ENCODE measurements at regions not wholly inside any gene's neighbourhood (a gene's known extent, or its start where the extent isn't known, plus 50 kb on each side); places are given as distances from the start of the nearest gene placed in this dataset.

DNA sequence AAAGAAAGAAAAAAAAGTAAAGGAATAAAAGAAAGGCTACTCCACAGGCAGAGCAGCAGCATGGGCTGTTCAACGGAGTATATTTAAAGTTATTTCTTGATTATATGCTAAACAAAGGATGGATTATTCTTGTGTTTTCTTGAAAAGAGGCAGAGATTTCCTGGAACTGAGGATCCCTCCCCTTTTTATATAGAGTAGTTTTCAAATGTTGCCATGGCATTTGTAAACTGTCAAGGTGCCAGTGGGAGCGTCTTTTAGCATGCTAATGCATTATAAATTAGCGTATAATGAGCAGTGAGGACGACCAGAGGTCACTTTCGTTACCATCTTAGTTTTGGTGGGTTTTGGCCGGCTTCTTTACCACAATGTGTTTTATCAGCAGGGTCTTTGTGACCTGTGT is 383.0 kb downstream of the PCNX1 start:
- DNase-seq, result no peak

DNA sequence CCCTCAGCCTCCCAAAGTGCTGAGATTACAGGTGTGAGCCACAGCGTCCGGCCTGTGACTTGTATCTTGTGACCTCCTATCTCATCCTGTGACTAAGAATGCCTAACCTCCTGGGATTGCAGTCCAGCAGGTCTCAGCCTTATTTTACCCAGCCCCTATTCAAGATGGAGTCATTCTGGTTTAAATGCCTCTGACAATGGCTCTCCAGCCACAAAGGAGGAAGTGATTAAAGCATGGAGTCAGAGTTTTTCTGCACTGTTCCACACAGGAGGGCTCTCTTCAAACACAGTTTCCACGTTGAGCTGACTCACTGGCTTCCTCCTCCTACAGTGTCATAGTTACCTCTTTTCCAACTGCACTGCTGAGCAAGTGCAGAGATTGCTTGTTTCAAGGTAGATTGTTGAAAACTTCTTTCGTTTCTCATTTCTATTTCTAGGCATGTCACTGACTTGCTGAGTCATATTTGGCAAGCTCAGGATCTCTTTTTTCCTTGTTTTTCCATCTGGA is 383.8 kb downstream of the PCNX1 start:
- peak in 1 of 3 experiments; percentile 9 for DNase-seq

DNA sequence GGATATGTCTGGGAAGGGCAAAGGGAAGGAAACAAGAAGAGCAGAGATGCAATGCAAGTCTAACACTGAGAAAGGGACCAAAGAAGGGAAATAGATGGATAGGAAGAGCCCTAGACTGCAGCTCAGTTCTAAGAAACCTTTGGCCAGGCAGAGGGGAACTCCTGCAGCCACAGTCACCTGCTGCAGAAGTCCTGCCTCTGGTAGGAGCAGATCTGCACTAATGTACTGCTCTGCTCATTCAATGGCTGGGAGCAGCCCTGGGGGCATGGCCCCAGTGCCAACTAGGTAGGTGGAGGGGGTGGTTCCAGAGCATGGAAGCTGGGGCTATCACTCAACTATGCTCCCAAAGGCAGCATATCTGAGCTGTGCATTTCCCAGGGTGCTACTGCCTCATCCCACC is 388.9 kb downstream of the PCNX1 start:
- DNase-seq, result no peak

DNA sequence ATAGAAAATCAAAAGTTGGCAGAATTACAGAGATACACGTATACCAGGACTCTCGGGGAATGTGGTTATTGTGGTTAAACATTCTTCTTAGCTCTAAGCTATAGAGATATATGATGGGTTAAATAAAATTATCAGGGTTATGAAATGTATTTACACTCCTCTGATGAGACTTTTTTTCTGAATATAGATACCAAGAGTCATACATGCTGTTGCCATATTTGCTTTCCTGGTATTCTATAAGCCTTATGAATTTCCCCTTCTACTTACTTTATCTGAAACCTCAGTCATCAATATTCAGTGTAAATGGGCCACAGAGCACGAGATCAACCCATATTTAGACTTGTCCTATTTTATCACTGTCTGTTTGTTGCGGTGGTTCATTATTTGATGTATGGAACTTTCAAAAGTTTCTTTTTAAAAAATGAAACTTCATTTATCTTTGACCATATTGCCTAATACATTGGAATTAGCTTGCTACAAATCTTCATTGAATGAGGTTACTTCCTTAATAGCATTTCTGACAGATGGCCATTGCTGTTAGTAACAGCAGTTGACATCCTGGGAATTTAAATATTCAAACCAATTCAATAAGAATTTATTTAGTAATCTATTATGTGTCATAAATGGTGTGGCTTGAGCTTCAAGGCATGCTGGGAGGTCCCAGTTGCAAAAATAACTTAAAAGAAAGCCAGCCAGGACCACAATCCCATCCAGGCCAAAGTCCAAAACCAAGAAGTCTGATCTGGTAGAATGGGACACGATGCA is 393.5 kb downstream of the PCNX1 start:
- DNase-seq, result no peak

DNA sequence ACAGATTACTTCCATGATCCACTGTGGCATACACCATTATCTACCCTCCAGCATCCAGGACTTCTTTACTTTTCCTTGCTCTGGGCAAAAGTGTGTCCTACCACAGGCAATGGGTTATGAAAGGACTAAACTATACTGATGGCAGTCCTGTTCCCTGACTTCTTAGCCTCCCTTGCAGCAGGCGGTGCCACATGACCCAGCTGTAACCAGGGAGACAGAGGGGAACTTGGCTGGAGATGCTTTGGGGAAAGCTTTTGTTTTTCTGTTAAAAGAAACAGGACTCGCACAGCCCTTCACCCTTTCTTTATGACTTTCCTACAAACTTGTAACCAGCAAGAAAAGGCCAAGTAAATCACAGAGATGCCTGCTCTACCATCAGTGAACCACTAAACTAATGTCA is 394.4 kb downstream of the PCNX1 start:
- DNase-seq, result no peak

DNA sequence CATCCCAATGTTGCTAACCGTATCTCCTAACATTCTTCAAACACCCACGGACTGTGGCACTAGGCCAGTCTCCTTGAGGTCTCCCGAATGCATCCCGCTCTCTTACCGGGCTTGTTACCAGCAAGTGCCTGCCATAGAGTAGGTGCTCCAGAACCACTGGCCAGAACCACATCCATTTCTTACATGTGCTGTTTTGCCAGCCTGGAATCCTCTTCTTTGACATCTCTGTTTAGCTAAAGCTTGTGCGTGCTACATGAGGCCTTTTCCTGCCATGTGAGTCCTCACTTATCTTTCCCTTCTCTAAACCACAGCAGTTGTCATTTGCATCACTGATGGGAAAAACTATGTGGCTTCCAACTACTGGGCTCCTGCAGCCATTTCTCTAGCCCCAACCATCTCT is 397.4 kb downstream of the PCNX1 start:
- DNase-seq, result no peak

DNA sequence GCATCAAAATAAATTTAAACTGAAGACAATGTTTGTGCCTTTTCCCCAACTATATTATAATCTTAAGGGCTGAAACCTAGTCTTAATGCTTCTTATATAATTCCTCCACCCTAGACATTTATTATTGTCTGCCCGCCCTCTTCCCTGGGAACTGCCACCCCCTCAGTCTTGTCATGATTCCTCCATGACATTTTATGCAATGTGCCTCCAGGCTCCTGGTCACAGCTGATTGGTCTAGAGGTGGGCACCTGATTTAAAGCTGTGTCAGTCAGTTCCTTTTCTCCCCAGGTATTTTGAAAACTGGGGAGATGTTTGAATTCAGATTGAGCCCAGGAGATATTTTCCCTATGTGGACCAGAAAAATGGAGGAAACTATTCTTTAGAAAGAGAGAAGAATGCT is 401.4 kb downstream of the PCNX1 start:
- no peak for DNase-seq

DNA sequence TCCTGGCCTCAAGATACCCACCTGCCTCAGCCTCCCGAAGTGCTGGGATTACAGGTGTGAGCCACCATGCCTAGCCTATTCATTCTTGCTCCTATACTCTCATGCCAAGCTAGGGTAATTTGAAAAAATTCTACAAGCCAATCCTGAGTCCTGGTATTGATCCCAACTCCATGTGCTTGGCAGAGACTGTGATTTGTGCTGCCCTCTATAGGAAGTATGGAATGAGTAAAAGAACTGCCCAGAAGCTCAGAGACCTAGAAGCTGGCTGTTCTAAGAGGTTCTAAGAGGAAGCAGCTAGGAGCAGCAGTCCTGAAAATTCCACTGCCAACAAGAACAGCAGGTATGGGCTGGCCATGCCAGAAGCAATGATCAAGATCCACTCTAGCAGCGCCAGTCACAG is 402.5 kb downstream of the PCNX1 start:
- DNase-seq, result no peak

DNA sequence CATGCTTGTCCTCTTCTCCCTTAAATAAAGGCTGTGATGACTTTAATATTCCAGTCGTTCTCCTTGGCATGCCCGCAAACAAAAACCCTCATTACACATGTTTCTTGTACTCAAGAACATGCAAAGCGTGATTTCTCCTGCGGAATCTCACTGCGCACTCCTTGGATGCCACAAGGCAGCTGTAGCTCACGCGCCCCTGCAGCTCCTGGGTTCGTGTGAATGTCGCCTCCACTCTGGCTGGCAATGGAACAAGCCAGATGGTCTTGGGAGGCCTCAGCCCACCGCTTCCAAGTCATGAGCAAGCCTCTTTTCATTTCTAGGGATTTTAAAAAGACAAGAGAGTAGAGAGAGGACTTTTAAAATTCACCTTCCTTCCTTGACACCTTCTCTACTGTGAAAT is 403.8 kb downstream of the PCNX1 start:
- DNase-seq, result no peak

DNA sequence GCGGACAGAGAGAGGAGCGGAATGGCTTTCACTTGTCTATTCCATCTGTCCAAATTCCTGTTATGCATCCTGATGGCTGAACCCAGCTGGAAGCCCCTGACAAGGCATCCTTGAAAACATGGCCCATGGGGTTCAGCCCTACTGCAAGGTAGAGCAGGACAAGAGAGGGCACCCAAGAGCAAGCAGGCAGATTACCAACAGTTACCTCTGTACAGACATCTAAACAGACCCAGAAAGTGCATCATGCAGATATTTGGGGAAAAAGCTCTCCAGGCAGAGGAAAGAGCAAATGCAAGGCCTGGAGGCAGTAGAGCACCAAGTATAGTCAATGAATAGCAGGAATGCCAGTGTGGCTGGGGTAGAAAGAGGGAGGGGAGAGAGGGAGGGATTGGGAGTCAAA is 407.5 kb downstream of the PCNX1 start:
- no peak for DNase-seq

DNA sequence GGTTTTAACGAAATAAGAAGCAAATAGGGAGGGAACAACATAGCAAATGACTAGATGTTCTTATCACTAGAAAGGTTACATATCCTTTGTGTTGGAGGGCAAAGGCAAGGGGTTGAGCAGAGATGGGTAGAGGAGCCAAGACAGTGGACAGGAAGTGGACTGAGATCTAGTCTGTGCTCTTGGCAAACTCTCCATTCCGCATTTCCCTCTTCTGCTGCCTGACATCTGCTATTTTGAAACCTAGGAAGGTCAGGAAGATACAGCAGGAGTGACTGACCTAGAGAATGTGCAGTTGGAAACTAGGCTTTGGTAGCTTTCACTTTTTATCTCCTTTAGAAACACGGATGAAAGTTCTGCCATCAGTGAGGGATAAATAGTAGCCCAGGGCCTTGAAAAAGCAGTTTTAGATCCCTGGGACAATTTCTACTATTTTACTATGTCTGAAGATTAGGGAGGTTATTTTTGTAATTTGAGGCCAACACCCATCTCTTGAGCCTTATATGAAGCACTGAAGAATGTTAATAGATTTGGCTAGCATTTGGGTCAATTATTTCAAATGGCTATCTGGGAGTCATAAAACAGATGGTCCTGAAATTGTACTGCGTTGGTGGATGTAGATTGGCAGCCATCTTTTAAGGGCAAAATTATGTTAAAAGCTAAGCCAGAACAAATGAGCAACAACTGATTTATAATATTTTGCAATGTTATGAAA is 410.3 kb downstream of the PCNX1 start:
- DNase-seq, result no peak

DNA sequence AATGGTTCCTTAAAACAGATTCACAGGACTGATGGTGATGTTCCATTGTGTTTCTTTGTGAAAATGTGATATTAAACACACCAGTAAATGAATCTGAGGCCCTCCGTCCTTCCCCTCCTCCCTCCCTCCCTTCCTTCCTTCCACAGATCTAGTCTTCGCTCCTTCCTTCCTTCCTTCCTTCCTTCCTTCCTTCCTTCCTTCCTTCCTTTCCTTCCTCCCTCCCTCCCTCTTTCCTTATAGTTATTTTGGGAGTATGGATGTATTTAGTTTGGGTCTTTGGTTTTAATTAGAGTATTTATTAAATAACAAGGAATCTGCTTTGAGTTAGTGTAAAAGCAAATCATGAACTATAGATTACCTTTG is 410.8 kb downstream of the PCNX1 start:
- no peak for DNase-seq

DNA sequence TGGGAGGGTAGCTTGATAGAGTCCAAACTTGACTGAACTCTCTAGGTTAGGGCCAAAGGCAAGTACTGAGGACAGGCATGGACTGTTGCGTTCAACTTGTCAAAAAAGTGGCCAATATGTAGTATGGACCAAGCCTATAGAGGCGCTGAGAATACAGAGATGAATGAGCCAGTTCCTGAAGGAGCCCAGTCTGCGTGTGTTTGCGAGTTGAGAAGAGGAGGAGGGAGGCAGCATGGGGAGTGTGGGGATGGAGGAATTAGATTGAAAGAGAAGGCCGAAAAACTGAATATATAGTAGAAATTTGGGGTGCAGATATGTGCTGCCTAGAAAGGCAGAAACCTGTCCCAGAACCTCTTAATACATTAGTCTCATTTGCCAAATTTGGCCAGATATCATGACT is 412.4 kb downstream of the PCNX1 start:
- DNase-seq, result peak in 2 of 3 experiments; percentile 37 to 90

DNA sequence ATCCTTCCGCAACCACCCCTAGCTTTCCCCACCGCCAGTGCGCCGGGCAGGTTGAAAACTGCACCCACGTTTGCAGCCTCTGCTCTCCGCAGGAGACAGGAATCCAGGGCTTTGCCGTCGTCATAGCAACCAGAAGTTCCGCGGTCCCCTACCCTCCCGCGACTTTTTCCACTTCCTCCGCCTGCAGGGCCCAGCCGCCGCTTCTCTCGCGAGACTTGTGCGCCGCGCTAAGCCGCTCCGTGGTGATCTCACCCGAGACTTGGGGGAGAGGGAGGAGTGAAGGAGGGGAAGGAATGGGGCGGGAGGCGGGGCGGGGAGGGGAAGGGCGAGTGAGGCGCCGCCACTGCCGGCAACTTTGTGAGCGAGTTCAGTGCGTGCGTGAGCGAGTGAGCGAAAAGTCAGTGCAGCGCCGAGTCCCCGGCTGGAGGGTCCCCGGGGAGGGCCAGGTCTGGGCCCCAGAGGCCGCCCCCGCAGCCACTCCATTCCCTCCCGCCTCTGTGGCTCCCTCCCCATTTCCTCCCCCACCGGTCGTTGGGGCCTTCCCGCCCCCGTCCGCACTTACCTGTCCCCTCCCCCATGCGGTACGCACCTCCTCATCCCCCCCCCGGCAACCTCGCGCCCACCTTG is 413.0 kb downstream of the PCNX1 start, which contains the start of gene SIPA1L1:
TSS of gene SIPA1L1 (plus strand) at position 370 of the 627 bp plus-strand sequence.
- peak; percentile 98 to 99 (median 99) for DNase-seq

DNA sequence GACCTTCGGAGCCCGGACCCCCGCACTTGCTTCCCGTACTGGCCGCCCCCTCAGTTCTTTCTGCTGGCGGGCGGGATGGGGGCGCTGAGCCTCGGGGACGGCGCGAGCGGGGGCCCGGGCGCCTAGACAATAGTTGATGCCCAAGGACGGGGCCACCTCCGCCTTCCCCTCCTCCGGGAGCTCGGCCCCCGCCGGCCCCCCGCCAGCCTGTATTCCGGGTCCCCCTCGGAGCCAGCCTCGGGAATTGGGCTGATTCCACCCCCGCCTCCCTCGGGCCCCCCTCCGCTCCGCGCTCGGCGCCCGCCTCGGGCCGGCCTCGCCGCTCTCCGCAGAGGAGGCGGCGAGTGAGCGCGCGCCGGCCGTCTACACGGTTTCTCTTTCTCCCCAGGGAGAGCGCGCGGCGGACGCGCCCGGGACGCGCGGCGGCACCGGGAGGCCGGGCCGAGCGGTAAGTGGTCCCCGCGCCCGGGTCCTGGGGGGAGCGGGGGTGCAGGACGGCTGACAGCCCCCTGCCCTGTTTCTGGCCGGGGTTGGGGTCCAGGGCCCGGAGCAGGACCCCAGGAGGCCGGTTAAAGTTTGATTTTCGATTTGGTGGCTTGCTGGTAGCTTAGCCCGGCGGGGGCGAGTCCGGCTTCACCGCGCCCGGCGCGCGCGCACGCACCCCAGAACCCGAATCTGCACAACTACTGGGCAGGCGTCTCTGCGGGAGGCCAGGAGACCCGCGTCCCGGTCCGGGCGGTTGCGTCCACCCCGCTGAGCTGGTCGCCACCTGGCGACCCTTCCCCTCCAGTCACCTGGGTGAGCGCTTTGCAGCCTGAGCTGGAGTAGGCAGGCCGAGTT is 413.7 kb downstream of the PCNX1 start:
- DNase-seq, result peak; percentile 80 to 86 (median 84)

DNA sequence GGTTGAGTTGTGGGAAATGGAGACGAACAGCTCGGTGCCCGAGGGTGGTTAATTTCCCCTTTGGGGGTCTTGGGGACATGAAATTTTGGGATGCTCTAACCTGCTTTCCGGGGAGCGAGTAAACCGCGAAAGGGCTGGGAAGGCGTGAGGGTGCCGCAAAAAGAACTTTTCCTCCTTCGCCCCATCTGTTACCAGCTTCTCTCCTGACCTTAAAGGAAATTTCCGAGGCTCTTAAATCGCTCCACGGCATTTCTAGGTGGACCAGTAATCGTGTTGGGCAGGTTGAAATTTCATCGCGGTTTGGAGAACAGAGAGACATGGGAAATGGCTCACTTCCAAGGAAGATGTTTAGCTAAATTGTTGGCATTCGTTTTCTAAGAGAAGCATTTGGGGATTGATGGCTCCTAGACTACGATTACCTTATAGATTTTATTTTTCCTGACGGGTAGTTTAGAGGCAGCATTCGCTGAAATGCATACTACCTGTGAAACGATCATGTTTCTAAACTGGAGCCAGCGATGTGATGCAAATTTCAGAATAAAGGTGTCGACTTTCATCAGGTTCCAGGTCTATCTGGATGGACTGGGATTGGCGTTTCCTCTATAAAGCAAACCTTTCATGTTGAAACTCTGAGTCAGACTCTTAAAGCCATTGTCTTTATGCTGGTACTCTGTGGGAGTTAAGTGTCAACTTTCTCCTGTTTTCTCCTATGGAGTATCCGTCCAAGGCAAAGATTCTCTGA is 414.5 kb downstream of the PCNX1 start:
- peak; percentile 70 to 82 (median 82) for DNase-seq

DNA sequence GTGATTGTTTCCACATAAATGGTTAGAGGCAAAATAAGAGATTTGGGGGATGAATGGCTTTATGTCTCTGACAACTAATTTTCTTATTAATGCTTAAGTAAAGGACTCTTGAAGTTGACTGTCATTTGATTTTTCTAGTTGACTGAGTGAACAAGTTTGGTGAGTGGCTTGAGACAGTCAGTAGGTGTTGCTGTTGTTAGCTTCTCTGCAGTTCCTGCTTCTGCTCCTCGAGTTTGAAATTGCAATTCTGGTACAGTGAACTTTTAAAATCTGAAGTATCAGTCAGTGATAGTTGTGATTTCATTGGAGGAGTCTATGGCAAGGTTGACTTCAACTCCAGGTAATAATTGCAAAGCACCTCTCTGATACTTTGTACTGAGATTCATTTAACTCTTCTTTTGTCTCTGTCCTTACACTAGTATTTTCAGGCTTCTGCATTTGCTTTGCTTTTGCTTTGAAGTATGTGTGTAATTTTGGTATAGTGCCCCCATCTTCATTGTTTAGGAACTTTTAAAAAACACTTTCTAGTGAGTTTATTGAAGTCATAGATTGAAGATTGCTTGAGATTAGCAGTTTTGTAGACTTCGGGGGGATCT is 415.5 kb downstream of the PCNX1 start:
- peak in 2 of 3 experiments; percentile 8 to 44 for DNase-seq

DNA sequence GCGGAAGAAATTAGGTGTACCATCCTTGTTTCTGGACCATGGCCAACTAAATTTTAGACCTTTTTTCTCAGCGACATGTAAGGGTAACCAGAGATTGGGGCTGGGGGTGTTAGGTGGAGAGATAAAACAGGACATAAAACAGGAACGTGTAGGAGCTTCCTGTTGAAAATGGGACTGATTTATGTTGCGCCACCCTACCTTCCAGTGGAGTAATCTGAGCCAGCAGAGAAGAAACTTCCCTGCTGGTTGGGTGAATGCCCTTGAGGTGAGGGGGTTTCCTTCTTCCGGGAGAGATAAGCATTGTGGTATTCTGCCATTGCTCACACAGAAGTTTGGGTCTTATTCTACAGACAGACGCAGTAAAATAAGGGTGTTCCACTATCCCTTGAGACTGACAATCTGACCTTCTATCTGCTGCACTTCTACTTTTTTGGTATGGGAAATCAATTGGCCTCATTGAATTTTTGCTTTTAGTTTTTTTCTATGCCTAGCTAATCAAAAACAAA is 417.6 kb downstream of the PCNX1 start:
- DNase-seq, result no peak

DNA sequence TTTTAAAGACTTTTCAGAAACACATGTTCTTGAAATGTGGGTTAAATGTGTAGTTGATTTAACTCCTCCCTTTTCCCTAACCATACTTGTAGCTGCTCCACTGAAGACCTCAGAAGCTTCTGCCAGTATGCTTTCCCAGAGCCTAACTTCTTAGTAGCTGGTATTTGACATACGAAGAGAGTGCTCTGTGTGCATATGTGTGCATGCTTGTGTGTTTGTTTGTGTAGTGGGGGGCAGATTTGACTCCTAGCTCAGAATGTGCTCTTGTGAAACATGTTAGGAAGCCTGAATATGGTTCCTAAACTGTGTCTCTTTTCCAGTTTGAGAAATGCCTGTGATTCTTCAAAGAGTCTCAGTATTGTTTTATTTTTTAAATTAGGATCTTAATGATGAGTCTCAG is 420.4 kb downstream of the PCNX1 start:
- DNase-seq, result no peak

DNA sequence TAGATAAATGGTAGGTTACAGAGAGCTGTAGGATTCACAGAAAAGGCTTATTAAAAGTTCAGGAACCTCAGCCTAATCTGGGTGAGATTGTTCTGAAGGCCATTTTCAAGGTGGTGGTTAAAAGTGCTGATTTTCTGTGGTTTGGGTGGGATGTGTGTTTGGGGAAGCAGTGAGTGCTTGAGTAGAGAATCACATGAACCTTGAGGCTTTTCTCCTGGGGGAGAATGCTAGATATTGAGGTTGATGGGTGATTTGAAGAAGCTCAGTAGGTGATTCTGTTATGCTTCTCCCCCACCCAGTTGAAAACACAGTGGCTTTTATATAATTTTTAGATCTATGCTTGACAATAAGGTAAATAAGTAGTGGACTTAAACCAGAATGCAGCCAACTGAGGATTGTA is 420.9 kb downstream of the PCNX1 start:
- no peak for DNase-seq

DNA sequence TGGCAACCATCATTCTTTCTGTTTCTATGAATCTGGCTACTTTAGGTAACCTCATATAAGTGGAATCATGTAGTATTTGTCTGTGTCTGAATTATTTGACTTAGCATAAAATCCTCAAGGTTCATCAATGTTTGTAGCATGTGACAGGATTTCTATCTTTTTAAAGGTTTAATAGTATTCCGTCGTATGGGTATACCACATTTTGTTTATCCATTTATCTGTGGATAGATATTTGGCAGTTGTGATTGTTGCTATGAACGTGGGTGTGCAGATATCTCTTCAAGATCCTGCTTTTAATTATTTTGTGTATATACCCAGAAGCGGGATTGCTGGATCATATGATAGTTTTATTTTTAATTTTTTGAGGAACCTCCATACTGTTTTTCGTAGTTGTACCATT is 421.7 kb downstream of the PCNX1 start:
- DNase-seq, result no peak

DNA sequence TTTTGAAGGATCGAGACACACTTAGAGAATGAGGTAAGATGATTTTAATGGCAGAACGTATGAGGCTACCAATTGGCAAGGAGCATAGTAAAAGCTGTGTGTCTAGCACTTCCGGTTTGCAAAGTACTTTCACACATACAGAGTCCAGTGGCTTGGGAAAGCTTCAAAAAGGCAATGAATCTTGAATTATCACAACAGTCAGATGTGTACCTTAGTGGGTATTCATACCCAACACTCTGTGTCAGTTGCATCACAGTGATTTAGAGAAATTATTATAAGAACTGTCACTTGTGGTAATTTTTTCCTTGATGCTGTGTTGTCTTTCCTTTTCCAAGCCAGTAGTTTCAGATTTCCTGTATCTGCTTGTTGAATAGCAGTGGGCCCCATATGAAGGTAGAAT is 424.1 kb downstream of the PCNX1 start:
- no peak for DNase-seq
